ENCODE measurements at regions not wholly inside any gene's neighbourhood (a gene's known extent, or its start where the extent isn't known, plus 50 kb on each side); places are given as distances from the start of the nearest gene placed in this dataset.

- no peak for FAIRE-seq
Measured at GRCh38 chr2:16023506-16024360, 83.4 kb downstream of the MYCN start.

GRCh38 chr2:16022548-16023240 lies 82.3 kb downstream of the MYCN start:
- no peak for FAIRE-seq

GRCh38 chr2:16021611-16022363 lies 81.4 kb downstream of the MYCN start:
- no peak for FAIRE-seq

- no peak for FAIRE-seq
Measured at GRCh38 chr2:16020389-16021008, 80.1 kb downstream of the MYCN start.

- no peak for FAIRE-seq
Measured at GRCh38 chr2:16019617-16020351, 79.4 kb downstream of the MYCN start.

- no peak for FAIRE-seq
Measured at GRCh38 chr2:16019060-16019480, 78.7 kb downstream of the MYCN start.

GRCh38 chr2:16018277-16019059 lies 78.1 kb downstream of the MYCN start:
- no peak for FAIRE-seq

- FAIRE-seq: no peak
Measured at GRCh38 chr2:16016282-16016681, 75.9 kb downstream of the MYCN start.

GRCh38 chr2:16015903-16016265 lies 75.5 kb downstream of the MYCN start:
- FAIRE-seq: no peak

- FAIRE-seq: no peak
Measured at GRCh38 chr2:16015210-16015902, 75.0 kb downstream of the MYCN start.

- no peak for FAIRE-seq
Measured at GRCh38 chr2:16014802-16015201, 74.5 kb downstream of the MYCN start.

GRCh38 chr2:16014041-16014787 lies 73.9 kb downstream of the MYCN start:
- FAIRE-seq: no peak

- FAIRE-seq: no peak
Measured at GRCh38 chr2:16013359-16013911, 73.1 kb downstream of the MYCN start.

- FAIRE-seq: no peak
Measured at GRCh38 chr2:16012626-16013358, 72.4 kb downstream of the MYCN start.

GRCh38 chr2:16012029-16012596 lies 71.8 kb downstream of the MYCN start:
- no peak for FAIRE-seq

GRCh38 chr2:16011621-16011960 lies 71.2 kb downstream of the MYCN start:
- FAIRE-seq: no peak

- no peak for FAIRE-seq
Measured at GRCh38 chr2:16010951-16011620, 70.7 kb downstream of the MYCN start.

- FAIRE-seq: no peak
Measured at GRCh38 chr2:16010011-16010410, 69.7 kb downstream of the MYCN start.

All from endometrium (tissue), 2 donors.